ENCODE measurements at regions not wholly inside any gene's neighbourhood (a gene's known extent, or its start where the extent isn't known, plus 50 kb on each side); places are given as distances from the start of the nearest gene placed in this dataset.

DNA sequence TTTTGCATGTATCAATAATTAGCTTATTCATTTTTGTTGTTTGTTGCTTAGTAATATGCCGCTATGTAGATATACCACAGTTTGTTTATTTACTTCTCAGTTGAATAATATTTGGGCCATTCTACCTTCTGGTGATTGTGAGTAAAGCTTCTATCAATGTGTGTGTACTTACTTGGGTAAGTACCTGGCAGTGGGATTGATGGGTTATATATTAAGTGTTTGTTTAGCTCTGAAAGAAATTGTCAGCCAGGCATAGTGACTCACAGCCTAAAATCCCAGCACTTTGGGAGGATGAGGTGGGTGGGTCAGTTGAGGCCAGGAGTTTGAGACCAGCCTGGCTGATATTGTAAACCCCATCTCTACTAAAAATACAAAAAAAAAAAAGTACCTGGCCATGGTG, 975.7 kb upstream of the MBL2 start:
- TF ChIP-seq, protein P1, sequence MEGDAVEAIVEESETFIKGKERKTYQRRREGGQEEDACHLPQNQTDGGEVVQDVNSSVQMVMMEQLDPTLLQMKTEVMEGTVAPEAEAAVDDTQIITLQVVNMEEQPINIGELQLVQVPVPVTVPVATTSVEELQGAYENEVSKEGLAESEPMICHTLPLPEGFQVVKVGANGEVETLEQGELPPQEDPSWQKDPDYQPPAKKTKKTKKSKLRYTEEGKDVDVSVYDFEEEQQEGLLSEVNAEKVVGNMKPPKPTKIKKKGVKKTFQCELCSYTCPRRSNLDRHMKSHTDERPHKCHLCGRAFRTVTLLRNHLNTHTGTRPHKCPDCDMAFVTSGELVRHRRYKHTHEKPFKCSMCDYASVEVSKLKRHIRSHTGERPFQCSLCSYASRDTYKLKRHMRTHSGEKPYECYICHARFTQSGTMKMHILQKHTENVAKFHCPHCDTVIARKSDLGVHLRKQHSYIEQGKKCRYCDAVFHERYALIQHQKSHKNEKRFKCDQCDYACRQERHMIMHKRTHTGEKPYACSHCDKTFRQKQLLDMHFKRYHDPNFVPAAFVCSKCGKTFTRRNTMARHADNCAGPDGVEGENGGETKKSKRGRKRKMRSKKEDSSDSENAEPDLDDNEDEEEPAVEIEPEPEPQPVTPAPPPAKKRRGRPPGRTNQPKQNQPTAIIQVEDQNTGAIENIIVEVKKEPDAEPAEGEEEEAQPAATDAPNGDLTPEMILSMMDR (IDR thresholded peaks at IDR 0.05): no peak
- no peak for TF ChIP-seq POLR2A (IDR thresholded peaks at IDR 0.05)

Measured in esophagus squamous epithelium (tissue), 4 donors.